Osteoblast (primary cell): ENCODE measurements at regions not wholly inside any gene's neighbourhood (a gene's known extent, or its start where the extent isn't known, plus 50 kb on each side); places are given as distances from the start of the nearest gene placed in this dataset.

ENCODE experiments used
- DNase-seq: peaks from one replicate; pipeline ENCODE4 v3.0.0; 2011; ENCODE audit warnings: low spot score, mixed read lengths; ENCODE audit not compliant: insufficient read length; ENCODE audit errors: missing footprints
- H2AFZ ChIP-seq: 2 replicates; pipeline ENCODE4 v1.6.0; 2011; ENCODE audit warnings: mild to moderate bottlenecking, low read length
- H3K27ac ChIP-seq: 2 replicates; pipeline ENCODE4 v1.5.1; 2011; ENCODE audit warnings: mild to moderate bottlenecking, low read depth, low read length, moderate library complexity
- H3K27me3 ChIP-seq: 2 replicates; pipeline ENCODE4 v1.6.0; 2012; ENCODE audit warnings: mild to moderate bottlenecking, control low read depth, inconsistent platforms, low read length, moderate library complexity; ENCODE audit not compliant: insufficient read depth
- H3K36me3 ChIP-seq: 2 replicates; pipeline ENCODE4 v1.5.1; 2011; ENCODE audit warnings: mild to moderate bottlenecking, low read length, control low read depth, moderate library complexity; ENCODE audit not compliant: insufficient read depth
- H3K4me1 ChIP-seq: 2 replicates; pipeline ENCODE4 v1.5.1; 2011; ENCODE audit warnings: mild to moderate bottlenecking, low read length, control low read depth, moderate library complexity; ENCODE audit not compliant: insufficient read depth
- H3K4me2 ChIP-seq: 2 replicates; pipeline ENCODE4 v1.6.0; 2011; ENCODE audit warnings: mild to moderate bottlenecking, low read length; ENCODE audit not compliant: insufficient read depth
- H3K4me3 ChIP-seq: fragments of 200-600 bp; sonication (generic); 3 replicates; pipeline ENCODE4 v1.5.1; 2012; ENCODE audit warnings: mild to moderate bottlenecking, low read length, inconsistent platforms; ENCODE audit not compliant: insufficient read depth
- H3K79me2 ChIP-seq: 2 replicates; pipeline ENCODE4 v1.6.0; 2012; ENCODE audit warnings: mild to moderate bottlenecking, low read length, control low read depth, inconsistent platforms; ENCODE audit not compliant: insufficient read depth
- H3K9me3 ChIP-seq: 2 replicates; pipeline ENCODE4 v1.5.1; 2011; ENCODE audit warnings: low read depth, low read length, control low read depth
- H4K20me1 ChIP-seq: 2 replicates; pipeline ENCODE4 v1.6.0; 2012; ENCODE audit warnings: mild to moderate bottlenecking, low read length, control low read depth; ENCODE audit not compliant: insufficient read depth
- TF ChIP-seq, protein P1 (sequence below): IDR thresholded peaks from 2 replicates; pipeline ENCODE4 v1.5.1; 2011; ENCODE audit warnings: mild to moderate bottlenecking, low read depth, low read length, moderate library complexity; ENCODE audit errors: extremely low read depth

DNA sequence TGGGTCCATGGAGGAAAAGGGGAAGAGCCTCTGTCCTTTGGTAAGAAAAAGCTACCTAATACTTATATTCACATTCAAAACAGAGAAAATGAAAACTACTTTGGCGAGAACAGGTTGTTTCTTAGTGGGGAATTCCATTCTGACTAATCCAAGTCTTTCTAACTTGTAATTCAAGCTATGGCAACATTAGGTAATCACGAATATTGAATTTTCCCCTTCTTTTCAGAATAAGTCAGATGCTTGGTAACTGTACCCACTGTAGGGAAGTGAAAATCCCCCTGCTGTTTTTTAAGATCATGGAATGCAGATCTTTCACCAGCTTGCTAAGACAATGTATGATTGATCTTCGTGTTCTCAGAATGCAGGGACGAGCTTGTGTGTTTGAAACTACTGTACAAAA lies 384.4 kb downstream of the TCERG1L start:
- Histone ChIP-seq H4K20me1 (no peaks in the 10 kb centered on the region), H3K9me3 (peaks cover 12% of the 10 kb centered on the region), H3K4me1 (no peaks in the 10 kb centered on the region), H3K4me3 (no peak overlapping the region), H3K79me2 (no peaks in the 10 kb centered on the region), H3K27me3 (no peaks in the 10 kb centered on the region), H2AFZ (no peak overlapping the region), H3K36me3 (no peaks in the 10 kb centered on the region), H3K4me2 (no peak overlapping the region), H3K27ac (no peak overlapping the region)
- DNase-seq = no peak
- TF ChIP-seq, protein P1, sequence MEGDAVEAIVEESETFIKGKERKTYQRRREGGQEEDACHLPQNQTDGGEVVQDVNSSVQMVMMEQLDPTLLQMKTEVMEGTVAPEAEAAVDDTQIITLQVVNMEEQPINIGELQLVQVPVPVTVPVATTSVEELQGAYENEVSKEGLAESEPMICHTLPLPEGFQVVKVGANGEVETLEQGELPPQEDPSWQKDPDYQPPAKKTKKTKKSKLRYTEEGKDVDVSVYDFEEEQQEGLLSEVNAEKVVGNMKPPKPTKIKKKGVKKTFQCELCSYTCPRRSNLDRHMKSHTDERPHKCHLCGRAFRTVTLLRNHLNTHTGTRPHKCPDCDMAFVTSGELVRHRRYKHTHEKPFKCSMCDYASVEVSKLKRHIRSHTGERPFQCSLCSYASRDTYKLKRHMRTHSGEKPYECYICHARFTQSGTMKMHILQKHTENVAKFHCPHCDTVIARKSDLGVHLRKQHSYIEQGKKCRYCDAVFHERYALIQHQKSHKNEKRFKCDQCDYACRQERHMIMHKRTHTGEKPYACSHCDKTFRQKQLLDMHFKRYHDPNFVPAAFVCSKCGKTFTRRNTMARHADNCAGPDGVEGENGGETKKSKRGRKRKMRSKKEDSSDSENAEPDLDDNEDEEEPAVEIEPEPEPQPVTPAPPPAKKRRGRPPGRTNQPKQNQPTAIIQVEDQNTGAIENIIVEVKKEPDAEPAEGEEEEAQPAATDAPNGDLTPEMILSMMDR = no peak

DNA sequence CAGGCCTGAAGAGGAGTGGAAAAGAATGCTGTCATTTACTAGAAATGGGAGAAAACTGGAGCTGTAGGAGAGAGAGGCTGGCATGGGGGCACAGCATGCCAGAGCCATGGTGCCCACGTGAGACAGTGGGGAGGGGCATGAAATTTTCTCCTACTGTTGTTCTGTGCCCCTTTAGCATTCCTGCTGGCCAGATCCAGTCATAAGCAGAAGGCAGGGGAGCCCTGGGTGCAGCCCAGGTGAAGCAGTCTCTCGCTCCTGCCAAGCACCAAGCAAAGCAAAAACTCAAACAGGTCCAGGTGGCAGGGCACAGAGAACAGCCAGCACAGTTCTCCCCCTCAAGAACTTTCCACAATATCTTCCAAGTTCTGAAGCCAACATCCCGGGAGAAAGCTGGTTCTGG lies 383.2 kb downstream of the TCERG1L start:
- no peaks in the 10 kb centered on the region for H3K4me1 ChIP-seq
- TF ChIP-seq, protein P1 = no peak
- H3K27ac ChIP-seq = no peak overlapping the region
- no peaks in the 10 kb centered on the region for H3K27me3 ChIP-seq
- no peaks in the 10 kb centered on the region for H3K36me3 ChIP-seq
- no peak overlapping the region for H3K4me2 ChIP-seq
- peaks cover 12% of the 10 kb centered on the region for H3K9me3 ChIP-seq
- no peak overlapping the region for H3K4me3 ChIP-seq
- DNase-seq = no peak
- H2AFZ ChIP-seq = no peak overlapping the region
- no peaks in the 10 kb centered on the region for H4K20me1 ChIP-seq
- no peaks in the 10 kb centered on the region for H3K79me2 ChIP-seq

DNA sequence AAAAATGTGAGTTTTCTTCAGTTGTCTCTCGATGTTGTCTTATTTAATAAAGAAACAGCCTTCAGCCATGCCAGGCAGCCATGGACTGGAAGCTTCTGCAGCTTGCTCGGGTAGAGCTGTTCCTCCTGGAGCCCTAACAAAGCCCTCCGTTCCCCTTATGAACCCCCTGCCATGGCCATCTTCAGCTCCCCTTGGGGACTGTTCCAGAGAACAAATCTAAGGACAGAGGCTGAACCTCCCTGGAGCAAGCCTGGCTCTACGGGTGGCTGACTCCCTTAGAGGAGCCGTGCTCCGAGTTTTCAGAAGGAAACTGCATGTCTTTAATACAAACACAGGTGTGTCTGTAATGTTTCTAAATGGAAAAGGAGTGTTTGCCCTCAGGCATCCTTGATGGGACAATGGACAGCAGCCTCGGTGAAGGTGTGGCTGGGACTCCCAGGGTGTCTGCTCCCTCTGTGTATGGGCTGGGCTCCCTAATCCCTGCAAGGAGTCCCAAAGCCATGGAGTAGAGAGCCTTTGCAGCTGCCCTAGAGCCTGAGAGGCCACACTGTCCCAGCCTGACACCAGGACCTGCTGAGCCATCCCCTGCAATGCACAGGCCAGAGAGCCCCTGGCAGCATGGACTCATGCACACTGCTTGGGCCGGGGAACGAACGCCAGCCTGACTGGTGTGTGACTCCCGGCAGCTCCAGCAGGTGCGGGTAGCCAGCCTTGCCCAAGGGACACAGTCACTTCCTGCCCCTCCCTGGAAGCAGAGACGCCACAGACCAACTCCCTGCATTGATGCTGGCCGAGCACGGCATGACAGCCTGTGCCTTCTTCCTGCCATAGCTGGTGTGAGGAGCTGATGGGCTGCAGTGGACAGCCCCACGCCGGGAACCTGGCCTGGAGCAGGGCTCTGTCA lies 381.8 kb downstream of the TCERG1L start:
- no peak overlapping the region for H3K27ac ChIP-seq
- TF ChIP-seq, protein P1 = no peak
- H3K36me3 ChIP-seq = no peaks in the 10 kb centered on the region
- no peaks in the 10 kb centered on the region for H3K79me2 ChIP-seq
- no peaks in the 10 kb centered on the region for H3K4me1 ChIP-seq
- H3K4me2 ChIP-seq = no peak overlapping the region
- H2AFZ ChIP-seq = no peak overlapping the region
- H3K27me3 ChIP-seq = no peaks in the 10 kb centered on the region
- DNase-seq = no peak
- no peak overlapping the region for H3K4me3 ChIP-seq
- peaks cover 12% of the 10 kb centered on the region for H3K9me3 ChIP-seq
- H4K20me1 ChIP-seq = no peaks in the 10 kb centered on the region

DNA sequence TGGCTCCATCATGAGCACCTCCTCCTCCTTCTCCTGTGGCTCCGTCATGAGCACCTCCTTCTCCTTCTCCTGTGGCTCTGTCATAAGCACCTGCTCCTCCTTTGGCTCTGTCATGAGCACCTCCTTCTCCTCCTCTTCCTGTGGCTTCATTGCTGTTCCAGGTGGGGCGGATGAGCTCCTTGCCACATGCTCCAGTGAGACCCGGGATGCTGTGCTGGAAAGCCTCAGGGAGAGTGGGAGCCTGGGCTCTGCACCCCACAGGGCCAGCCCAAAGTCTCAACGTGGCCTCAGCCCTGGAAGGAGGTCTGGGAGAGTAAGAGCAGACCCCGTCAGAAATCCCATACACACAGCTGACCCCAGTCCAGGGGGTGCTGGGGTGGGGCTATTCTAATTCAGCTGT lies 380.7 kb downstream of the TCERG1L start:
- Histone ChIP-seq H3K27ac (no peak overlapping the region), H3K36me3 (no peaks in the 10 kb centered on the region), H2AFZ (no peak overlapping the region), H3K4me2 (no peak overlapping the region), H3K9me3 (peaks cover 5% of the 10 kb centered on the region), H3K4me1 (no peaks in the 10 kb centered on the region), H4K20me1 (no peaks in the 10 kb centered on the region), H3K79me2 (no peaks in the 10 kb centered on the region), H3K4me3 (no peak overlapping the region), H3K27me3 (no peaks in the 10 kb centered on the region)
- no peak for DNase-seq
- TF ChIP-seq, protein P1 = no peak
